ENCODE measurements at regions not wholly inside any gene's neighbourhood (a gene's known extent, or its start where the extent isn't known, plus 50 kb on each side); places are given as distances from the start of the nearest gene placed in this dataset.

- H3K4me3 ChIP-seq (ENCODE audit: low read length), result no peak overlapping the region
- DNase-seq (ENCODE audit: low read depth), result no peak
- no peak for TF ChIP-seq CTCF (conservative IDR thresholded peaks at IDR 0.05; ENCODE audit: low read length)
Measured at GRCh38 chr5:109597893-109598292, 91.8 kb upstream of the MAN2A1 start.

GRCh38 chr5:109594217-109594616 is 95.5 kb upstream of the MAN2A1 start:
- TF ChIP-seq CTCF (conservative IDR thresholded peaks at IDR 0.05; ENCODE audit: low read length), result no peak
- no peak overlapping the region for H3K4me3 ChIP-seq (ENCODE audit: low read length)
- no peak for DNase-seq (ENCODE audit: low read depth)

GRCh38 chr5:109590799-109591198 is 98.9 kb upstream of the MAN2A1 start:
- no peak for DNase-seq (ENCODE audit: low read depth)
- TF ChIP-seq CTCF (conservative IDR thresholded peaks at IDR 0.05; ENCODE audit: low read length), result no peak
- no peak overlapping the region for H3K4me3 ChIP-seq (ENCODE audit: low read length)

- no peak overlapping the region for H3K4me3 ChIP-seq (ENCODE audit: low read length)
- DNase-seq (ENCODE audit: low read depth), result peak; percentile 2
- TF ChIP-seq CTCF (conservative IDR thresholded peaks at IDR 0.05; ENCODE audit: low read length), result 0 out of 2 replicates have a peak, but pooled peaks have one; percentile 5
Measured at GRCh38 chr5:109589986-109590385, 99.7 kb upstream of the MAN2A1 start.

- DNase-seq (ENCODE audit: low read depth), result no peak
- H3K4me3 ChIP-seq (ENCODE audit: low read length), result no peak overlapping the region
- TF ChIP-seq CTCF (conservative IDR thresholded peaks at IDR 0.05; ENCODE audit: low read length), result no peak
Measured at GRCh38 chr5:109589239-109589638, 100.5 kb upstream of the MAN2A1 start.

GRCh38 chr5:109588281-109589035 is 101.3 kb upstream of the MAN2A1 start:
- no peak for DNase-seq (ENCODE audit: low read depth)
- H3K4me3 ChIP-seq (ENCODE audit: low read length), result no peak overlapping the region
- TF ChIP-seq CTCF (conservative IDR thresholded peaks at IDR 0.05; ENCODE audit: low read length), result no peak

GRCh38 chr5:109584986-109585599 is 104.6 kb upstream of the MAN2A1 start:
- H3K4me3 ChIP-seq (ENCODE audit: low read length), result no peak overlapping the region
- TF ChIP-seq CTCF (conservative IDR thresholded peaks at IDR 0.05; ENCODE audit: low read length), result no peak
- peak; percentile 26 for DNase-seq (ENCODE audit: low read depth)

Measured in AG10803 (cell line).